Neutrophil (primary cell): ENCODE measurements at regions not wholly inside any gene's neighbourhood (a gene's known extent, or its start where the extent isn't known, plus 50 kb on each side); places are given as distances from the start of the nearest gene placed in this dataset.

Experiments
- H3K27ac ChIP-seq: fragments of 200-600 bp; sonication (generic); 2 replicates; pipeline ENCODE4 v1.5.1; 2016; ENCODE audit warnings: mild to moderate bottlenecking, moderate library complexity
- H3K27me3 ChIP-seq: fragments of 200-600 bp; sonication (generic); 2 replicates; pipeline ENCODE4 v1.6.0; 2016; ENCODE audit warnings: mild to moderate bottlenecking
- H3K36me3 ChIP-seq: fragments of 200-600 bp; sonication (generic); 2 replicates; pipeline ENCODE4 v1.5.1; 2017
- H3K4me1 ChIP-seq, 2 experiments: fragments of 200-600 bp in 1 of 2; sonication (generic) in 1 of 2; 1 replicate in 1 of 2; 2 replicates in 1 of 2; pipeline versions ENCODE4 v1.5.1 to v1.6.1; 2013 to 2016; ENCODE audit warnings: low read depth in 1 of 2, low read length in 1 of 2, mild to moderate bottlenecking in 1 of 2, moderate library complexity in 1 of 2; ENCODE audit not compliant: control insufficient read depth in 1 of 2, insufficient read depth in 1 of 2
- H3K4me3 ChIP-seq, 2 experiments: fragments of 200-600 bp in 1 of 2; sonication (generic) in 1 of 2; 1 replicate in 1 of 2; 2 replicates in 1 of 2; pipeline ENCODE4 v1.5.1; 2013 to 2016; ENCODE audit warnings: low read depth in 1 of 2, low read length in 1 of 2, mild to moderate bottlenecking in 1 of 2, moderate library complexity in 1 of 2
- H3K9me3 ChIP-seq: fragments of 200-600 bp; sonication (generic); 2 replicates; pipeline ENCODE4 v1.5.1; 2016
- TF ChIP-seq, protein P1 (sequence below): fragments of 200-600 bp; sonication (generic); IDR thresholded peaks from 2 replicates; pipeline ENCODE4 v1.5.1; 2016; ENCODE audit warnings: antibody characterized with exemption

DNA sequence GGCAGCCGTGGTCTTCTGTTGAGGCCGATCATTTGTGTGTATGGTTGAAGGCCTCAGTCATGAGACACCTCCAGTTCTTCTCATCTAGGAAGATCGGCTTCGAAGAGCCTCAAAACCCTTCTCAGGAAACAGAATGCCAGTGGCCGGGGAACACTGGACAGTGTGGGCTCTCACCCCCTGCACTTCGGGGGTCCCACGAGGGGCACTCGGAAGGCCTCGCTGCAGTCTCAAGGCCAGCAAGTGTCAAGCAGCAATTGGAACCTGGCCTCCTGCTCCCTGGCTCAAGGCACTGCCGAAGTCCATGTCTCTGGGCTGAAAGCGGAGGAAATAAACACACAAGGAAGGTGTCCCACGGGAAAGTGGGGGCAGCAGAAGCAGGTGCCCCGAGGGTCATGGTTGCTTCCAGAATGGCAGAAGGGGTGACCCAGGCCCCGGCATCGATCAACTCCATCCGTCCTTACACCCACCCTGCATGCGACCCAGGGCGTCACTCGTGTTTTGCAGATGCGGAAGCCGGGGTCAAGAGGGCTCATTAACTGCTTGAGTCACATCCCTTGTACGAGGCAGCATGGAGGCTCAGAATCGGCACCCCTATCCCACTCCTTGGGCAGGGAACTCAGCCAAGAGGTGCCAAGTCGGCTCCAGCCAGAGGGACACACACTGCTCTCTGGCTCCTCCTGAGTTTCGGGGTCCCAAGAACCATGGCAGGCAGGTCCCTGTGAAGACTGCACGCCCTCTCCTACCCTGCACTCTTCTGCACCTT lies 231.3 kb upstream of the SHH start:
- no peaks in the 10 kb centered on the region for H3K4me1 ChIP-seq
- no peak overlapping the region for H3K27ac ChIP-seq
- H3K27me3 ChIP-seq: no peaks in the 10 kb centered on the region
- TF ChIP-seq, protein P1, sequence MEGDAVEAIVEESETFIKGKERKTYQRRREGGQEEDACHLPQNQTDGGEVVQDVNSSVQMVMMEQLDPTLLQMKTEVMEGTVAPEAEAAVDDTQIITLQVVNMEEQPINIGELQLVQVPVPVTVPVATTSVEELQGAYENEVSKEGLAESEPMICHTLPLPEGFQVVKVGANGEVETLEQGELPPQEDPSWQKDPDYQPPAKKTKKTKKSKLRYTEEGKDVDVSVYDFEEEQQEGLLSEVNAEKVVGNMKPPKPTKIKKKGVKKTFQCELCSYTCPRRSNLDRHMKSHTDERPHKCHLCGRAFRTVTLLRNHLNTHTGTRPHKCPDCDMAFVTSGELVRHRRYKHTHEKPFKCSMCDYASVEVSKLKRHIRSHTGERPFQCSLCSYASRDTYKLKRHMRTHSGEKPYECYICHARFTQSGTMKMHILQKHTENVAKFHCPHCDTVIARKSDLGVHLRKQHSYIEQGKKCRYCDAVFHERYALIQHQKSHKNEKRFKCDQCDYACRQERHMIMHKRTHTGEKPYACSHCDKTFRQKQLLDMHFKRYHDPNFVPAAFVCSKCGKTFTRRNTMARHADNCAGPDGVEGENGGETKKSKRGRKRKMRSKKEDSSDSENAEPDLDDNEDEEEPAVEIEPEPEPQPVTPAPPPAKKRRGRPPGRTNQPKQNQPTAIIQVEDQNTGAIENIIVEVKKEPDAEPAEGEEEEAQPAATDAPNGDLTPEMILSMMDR: no peak
- no peaks in the 10 kb centered on the region for H3K36me3 ChIP-seq
- H3K9me3 ChIP-seq: no peaks in the 10 kb centered on the region
- no peak overlapping the region for H3K4me3 ChIP-seq

DNA sequence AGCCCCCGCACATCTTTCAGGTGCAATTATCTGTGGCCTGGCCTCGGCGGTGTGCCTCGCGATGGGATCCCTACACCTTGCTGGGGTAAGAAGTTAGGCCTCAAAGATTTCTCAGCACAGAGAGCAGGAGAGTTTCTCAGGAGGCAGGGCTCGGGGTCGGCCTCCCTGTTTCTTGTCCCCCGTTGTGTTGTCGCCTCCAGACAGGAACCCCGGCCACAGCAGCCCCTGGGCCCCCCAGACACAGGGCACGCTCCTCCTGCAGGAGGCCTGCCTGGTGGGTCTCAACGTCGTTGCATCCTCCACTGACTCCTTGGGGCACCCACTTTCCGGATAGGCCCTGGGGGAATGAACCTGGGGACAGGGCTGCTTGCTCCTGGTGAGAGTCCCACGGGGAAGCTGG lies 229.1 kb upstream of the SHH start:
- H3K27me3 ChIP-seq: no peaks in the 10 kb centered on the region
- TF ChIP-seq, protein P1: no peak
- H3K4me3 ChIP-seq: no peak overlapping the region
- H3K9me3 ChIP-seq: no peaks in the 10 kb centered on the region
- H3K27ac ChIP-seq: no peak overlapping the region
- no peaks in the 10 kb centered on the region for H3K36me3 ChIP-seq
- no peaks in the 10 kb centered on the region for H3K4me1 ChIP-seq

DNA sequence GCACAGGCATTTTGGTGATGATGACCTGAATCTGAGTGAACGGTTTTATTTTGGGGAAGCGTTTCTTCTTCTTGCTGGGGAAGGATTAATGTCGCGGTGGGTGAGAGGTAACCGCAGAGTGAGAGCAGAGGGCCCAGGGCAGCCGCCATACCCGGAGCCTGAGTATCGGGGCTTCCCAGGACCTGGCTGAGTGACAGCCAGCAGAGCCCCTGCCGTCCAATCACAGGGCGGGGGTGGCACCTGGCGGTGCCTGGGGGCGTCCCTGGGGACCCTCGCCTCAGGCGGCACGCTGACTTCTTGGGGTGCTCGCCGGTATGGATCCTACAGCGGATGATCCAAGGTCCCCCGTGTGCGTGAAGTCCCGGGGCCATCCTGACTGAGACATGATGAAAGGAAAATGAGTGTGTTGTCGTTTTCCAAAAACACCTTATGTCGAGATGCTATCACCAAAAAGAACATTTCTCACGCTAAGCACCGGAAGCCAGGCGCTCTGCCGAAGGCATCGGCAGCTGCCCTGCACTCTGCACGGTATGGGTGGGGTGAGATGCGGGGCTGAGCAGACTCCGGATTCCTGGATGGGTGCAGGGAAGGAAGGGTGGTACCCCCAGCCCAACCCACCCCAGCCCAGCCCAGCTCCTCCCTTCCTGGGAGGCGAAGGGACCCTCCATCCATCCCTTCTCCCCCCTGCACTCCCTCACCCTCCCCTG lies 227.9 kb upstream of the SHH start:
- TF ChIP-seq, protein P1: no peak
- no peaks in the 10 kb centered on the region for H3K27me3 ChIP-seq
- no peaks in the 10 kb centered on the region for H3K9me3 ChIP-seq
- H3K36me3 ChIP-seq: no peaks in the 10 kb centered on the region
- no peak overlapping the region for H3K27ac ChIP-seq
- no peak overlapping the region for H3K4me3 ChIP-seq
- H3K4me1 ChIP-seq: no peaks in the 10 kb centered on the region

DNA sequence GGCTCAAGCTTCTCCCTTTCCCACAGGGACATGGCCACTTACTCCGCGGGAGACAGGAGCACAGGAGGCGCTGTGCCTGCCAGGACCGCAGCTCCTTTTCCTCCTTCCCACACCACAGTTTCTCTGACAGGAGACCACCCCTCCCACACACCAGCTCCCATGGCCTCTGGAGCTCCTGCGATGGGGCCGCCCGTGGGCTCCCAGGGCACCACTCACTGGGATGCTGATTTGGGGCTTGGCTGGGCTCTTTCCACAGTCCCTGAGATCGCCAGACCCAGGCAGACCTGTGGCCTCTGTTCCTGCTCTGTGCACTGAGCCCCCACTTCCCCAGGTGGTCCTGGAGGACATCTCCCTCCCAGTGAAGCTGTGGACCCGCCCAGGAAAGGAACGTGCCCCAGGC lies 226.9 kb upstream of the SHH start:
- H3K27ac ChIP-seq: no peak overlapping the region
- no peaks in the 10 kb centered on the region for H3K36me3 ChIP-seq
- H3K4me1 ChIP-seq: no peaks in the 10 kb centered on the region
- no peaks in the 10 kb centered on the region for H3K9me3 ChIP-seq
- H3K27me3 ChIP-seq: no peaks in the 10 kb centered on the region
- H3K4me3 ChIP-seq: no peak overlapping the region
- TF ChIP-seq, protein P1: no peak

DNA sequence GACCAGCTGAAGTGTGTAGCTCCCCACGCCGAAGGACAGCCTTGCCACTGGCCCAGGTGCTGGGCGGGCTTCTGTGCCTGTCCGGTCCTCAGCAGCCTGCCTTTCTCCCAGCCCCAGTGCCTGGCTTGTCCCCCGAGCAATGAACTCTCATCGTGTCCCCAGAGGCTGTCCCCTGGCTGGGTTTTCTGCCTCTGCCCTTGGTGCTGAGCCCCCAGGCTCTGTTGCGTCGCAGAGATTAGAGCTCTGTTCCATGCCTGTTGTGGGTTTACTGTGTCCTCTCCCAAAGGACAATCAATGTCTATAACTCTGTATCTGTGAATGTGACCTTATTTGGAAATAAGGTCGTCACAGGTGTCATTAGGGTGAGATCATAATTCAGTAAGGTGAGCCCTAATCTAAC lies 226.1 kb upstream of the SHH start:
- H3K27ac ChIP-seq: no peak overlapping the region
- no peaks in the 10 kb centered on the region for H3K4me1 ChIP-seq
- TF ChIP-seq, protein P1: no peak
- H3K36me3 ChIP-seq: no peaks in the 10 kb centered on the region
- H3K9me3 ChIP-seq: no peaks in the 10 kb centered on the region
- H3K27me3 ChIP-seq: no peaks in the 10 kb centered on the region
- no peak overlapping the region for H3K4me3 ChIP-seq
